H1 (cell line): ENCODE measurements at regions not wholly inside any gene's neighbourhood (a gene's known extent, or its start where the extent isn't known, plus 50 kb on each side); places are given as distances from the start of the nearest gene placed in this dataset.
A peak's percentile ranks its signal among the peaks of the same experiment; 100 is the strongest.

Experiments used
- CBX5 ChIP-seq: fragments of 300-800, 300-1000 bp; sonication (generic); IDR thresholded peaks from 2 replicates; pipeline ENCODE4 v1.7.1; 2016; ENCODE audit warnings: antibody characterized with exemption, low read length, low read depth
- CREB1 ChIP-seq: IDR thresholded peaks from 2 replicates; pipeline ENCODE4 v1.6.1; 2012; ENCODE audit warnings: inconsistent platforms
- FOSL1 ChIP-seq: IDR thresholded peaks from 2 replicates; pipeline ENCODE4 v1.6.1; 2011; ENCODE audit warnings: mild to moderate bottlenecking, low read depth, low read length, moderate library complexity; ENCODE audit not compliant: insufficient read depth
- HDAC2 ChIP-seq, 2 experiments: fragments of 300-600 bp in 1 of 2; sonication (generic) in 1 of 2; IDR thresholded peaks; 2 replicates each; pipeline ENCODE4 v1.6.1; 2011 to 2012; ENCODE audit warnings: low read depth in 2 of 2, low read length in 2 of 2, mild to moderate bottlenecking in 2 of 2, moderate library complexity in 2 of 2, borderline replicate concordance in 1 of 2, inconsistent platforms in 1 of 2
- JUN ChIP-seq: IDR thresholded peaks from 2 replicates; pipeline ENCODE4 v1.6.1; 2011; ENCODE audit warnings: low read depth, mild to moderate bottlenecking, improper control_type of control experiment, low read length
- PHF8 ChIP-seq: fragments of 200-600 bp; sonication (generic); conservative IDR thresholded peaks from 2 replicates; pipeline ENCODE4 v1.7.1; 2012; ENCODE audit warnings: low read depth, mild to moderate bottlenecking, inconsistent platforms, low read length, moderate library complexity
- RBBP5 ChIP-seq: IDR thresholded peaks from 2 replicates; pipeline ENCODE4 v1.7.1; 2012; ENCODE audit warnings: low read depth, mild to moderate bottlenecking, inconsistent platforms, low read length, moderate library complexity, borderline replicate concordance
- SAP30 ChIP-seq: fragments of 300-600 bp; sonication (generic); IDR thresholded peaks from 2 replicates; pipeline ENCODE4 v1.7.1; 2012; ENCODE audit warnings: low read length, moderate library complexity, mild to moderate bottlenecking, inconsistent platforms; ENCODE audit not compliant: insufficient read depth, insufficient replicate concordance
- SP4 ChIP-seq: IDR thresholded peaks from 2 replicates; pipeline ENCODE4 v1.6.1; 2012; ENCODE audit warnings: low read length, inconsistent platforms
- SUZ12 ChIP-seq: fragments of 200-600 bp; sonication (generic); IDR thresholded peaks from 2 replicates; pipeline ENCODE4 v1.6.1; 2012; ENCODE audit warnings: mild to moderate bottlenecking, inconsistent platforms, low read length, moderate library complexity, mixed read lengths
- TEAD4 ChIP-seq: IDR thresholded peaks from 2 replicates; pipeline ENCODE4 v1.6.1; 2012; ENCODE audit warnings: low read depth, low read length, inconsistent platforms, mixed read lengths
- TF ChIP-seq, protein P1 (sequence below): IDR thresholded peaks from 2 replicates; pipeline ENCODE4 v1.6.1; 2012; ENCODE audit warnings: low read length, inconsistent platforms
- TF ChIP-seq, protein P2 (sequence below): IDR thresholded peaks from 2 replicates; pipeline ENCODE4 v1.6.1; 2012; ENCODE audit warnings: inconsistent platforms
- TF ChIP-seq, protein P3 (sequence below), 3 experiments: IDR thresholded peaks; 1 replicate in 2 of 3; 2 replicates in 1 of 3; pipeline versions ENCODE4 v1.5.1 to v1.6.1; 2011; ENCODE audit warnings: low read length in 3 of 3, mild to moderate bottlenecking in 3 of 3, inconsistent platforms in 2 of 3, low read depth in 1 of 3, moderate library complexity in 1 of 3; ENCODE audit not compliant: insufficient read depth in 1 of 3; ENCODE audit errors: control extremely low read depth in 1 of 3
- TF ChIP-seq, protein P4 (sequence below): IDR thresholded peaks from 2 replicates; pipeline ENCODE4 v1.6.1; 2011; ENCODE audit warnings: low read length, improper control_type of control experiment
- TF ChIP-seq, protein P5 (sequence below): IDR thresholded peaks from 2 replicates; pipeline ENCODE4 v1.6.1; 2012; ENCODE audit warnings: inconsistent platforms

DNA sequence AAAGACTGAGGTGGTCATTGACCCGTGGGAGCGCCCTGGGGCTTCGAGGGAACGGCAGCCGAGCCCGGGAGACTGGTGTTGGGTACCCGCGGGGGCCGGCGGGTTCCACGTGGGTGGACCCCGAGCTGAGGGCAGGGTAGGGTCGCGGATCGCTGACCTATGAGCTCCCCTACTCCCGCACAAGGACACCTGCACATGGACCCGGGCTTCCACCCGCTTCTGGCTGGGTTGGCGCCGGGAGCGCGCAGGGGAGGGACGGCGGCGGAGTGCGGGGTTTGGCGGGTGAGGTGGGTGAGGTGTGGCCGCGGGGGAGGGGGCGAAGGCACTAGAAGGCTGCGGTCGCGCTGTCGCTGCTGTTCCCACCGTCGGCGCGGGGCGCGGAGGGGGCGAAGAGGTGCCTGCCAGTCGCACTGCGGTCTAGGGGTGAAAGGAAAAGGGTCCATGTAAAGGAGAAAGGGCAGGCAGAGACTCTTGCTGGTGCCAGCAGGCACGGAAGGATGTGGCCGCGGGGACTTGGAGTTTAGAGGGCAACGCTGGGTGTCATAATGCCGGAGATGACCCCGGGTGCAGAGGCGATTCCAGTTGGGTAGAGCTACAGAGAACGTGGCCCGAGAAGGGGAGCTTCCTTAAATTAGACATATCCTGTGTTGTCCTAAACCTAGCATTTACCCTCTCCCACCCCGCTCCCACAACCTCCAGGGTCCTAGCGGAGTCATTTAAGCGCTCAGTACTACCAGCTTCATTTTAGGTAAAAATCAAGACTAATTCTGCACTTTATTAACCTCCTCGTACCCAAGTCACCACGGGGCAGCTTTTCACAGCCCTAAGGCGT lies 245.9 kb upstream of the TOPAZ1 start (continued):
- TF ChIP-seq RBBP5, result 0 out of 2 replicates have a peak, but pooled peaks have one; percentile 83
- peak; percentile 80 for TF ChIP-seq SUZ12
- TF ChIP-seq SAP30, result no peak
- peak; percentile 22; the same call in 1 of the 2 replicates for TF ChIP-seq PHF8
- no peak for TF ChIP-seq CBX5
- no peak for TF ChIP-seq CREB1
- no peak for TF ChIP-seq TEAD4
- no peak for TF ChIP-seq JUN
- TF ChIP-seq, protein P1, sequence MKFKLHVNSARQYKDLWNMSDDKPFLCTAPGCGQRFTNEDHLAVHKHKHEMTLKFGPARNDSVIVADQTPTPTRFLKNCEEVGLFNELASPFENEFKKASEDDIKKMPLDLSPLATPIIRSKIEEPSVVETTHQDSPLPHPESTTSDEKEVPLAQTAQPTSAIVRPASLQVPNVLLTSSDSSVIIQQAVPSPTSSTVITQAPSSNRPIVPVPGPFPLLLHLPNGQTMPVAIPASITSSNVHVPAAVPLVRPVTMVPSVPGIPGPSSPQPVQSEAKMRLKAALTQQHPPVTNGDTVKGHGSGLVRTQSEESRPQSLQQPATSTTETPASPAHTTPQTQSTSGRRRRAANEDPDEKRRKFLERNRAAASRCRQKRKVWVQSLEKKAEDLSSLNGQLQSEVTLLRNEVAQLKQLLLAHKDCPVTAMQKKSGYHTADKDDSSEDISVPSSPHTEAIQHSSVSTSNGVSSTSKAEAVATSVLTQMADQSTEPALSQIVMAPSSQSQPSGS, result no peak
- peak in 1 of 2 experiments; percentile 50; a peak in 1 of 4 replicates for TF ChIP-seq HDAC2 (IDR thresholded peaks at IDR 0.05; ENCODE audit: borderline replicate concordance in 1 of 2, low read depth in 2 of 2, low read length in 2 of 2)
- TF ChIP-seq, protein P2, sequence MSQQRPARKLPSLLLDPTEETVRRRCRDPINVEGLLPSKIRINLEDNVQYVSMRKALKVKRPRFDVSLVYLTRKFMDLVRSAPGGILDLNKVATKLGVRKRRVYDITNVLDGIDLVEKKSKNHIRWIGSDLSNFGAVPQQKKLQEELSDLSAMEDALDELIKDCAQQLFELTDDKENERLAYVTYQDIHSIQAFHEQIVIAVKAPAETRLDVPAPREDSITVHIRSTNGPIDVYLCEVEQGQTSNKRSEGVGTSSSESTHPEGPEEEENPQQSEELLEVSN, result peak; percentile 74
- TF ChIP-seq, protein P3, sequence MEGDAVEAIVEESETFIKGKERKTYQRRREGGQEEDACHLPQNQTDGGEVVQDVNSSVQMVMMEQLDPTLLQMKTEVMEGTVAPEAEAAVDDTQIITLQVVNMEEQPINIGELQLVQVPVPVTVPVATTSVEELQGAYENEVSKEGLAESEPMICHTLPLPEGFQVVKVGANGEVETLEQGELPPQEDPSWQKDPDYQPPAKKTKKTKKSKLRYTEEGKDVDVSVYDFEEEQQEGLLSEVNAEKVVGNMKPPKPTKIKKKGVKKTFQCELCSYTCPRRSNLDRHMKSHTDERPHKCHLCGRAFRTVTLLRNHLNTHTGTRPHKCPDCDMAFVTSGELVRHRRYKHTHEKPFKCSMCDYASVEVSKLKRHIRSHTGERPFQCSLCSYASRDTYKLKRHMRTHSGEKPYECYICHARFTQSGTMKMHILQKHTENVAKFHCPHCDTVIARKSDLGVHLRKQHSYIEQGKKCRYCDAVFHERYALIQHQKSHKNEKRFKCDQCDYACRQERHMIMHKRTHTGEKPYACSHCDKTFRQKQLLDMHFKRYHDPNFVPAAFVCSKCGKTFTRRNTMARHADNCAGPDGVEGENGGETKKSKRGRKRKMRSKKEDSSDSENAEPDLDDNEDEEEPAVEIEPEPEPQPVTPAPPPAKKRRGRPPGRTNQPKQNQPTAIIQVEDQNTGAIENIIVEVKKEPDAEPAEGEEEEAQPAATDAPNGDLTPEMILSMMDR (IDR thresholded peaks at IDR 0.05; ENCODE audit: control extremely low read depth in 1 of 3, insufficient read depth in 1 of 3, low read depth in 1 of 3, low read length in 3 of 3), result no peak
- TF ChIP-seq, protein P4, sequence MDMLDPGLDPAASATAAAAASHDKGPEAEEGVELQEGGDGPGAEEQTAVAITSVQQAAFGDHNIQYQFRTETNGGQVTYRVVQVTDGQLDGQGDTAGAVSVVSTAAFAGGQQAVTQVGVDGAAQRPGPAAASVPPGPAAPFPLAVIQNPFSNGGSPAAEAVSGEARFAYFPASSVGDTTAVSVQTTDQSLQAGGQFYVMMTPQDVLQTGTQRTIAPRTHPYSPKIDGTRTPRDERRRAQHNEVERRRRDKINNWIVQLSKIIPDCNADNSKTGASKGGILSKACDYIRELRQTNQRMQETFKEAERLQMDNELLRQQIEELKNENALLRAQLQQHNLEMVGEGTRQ, result no peak
- 0 out of 2 replicates have a peak, but pooled peaks have one; percentile 51 for TF ChIP-seq FOSL1
- no peak for TF ChIP-seq SP4
- TF ChIP-seq, protein P5, sequence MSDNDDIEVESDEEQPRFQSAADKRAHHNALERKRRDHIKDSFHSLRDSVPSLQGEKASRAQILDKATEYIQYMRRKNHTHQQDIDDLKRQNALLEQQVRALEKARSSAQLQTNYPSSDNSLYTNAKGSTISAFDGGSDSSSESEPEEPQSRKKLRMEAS, result 0 out of 2 replicates have a peak, but pooled peaks have one; percentile 6
